ENCODE measurements at regions not wholly inside any gene's neighbourhood (a gene's known extent, or its start where the extent isn't known, plus 50 kb on each side); places are given as distances from the start of the nearest gene placed in this dataset.

DNA sequence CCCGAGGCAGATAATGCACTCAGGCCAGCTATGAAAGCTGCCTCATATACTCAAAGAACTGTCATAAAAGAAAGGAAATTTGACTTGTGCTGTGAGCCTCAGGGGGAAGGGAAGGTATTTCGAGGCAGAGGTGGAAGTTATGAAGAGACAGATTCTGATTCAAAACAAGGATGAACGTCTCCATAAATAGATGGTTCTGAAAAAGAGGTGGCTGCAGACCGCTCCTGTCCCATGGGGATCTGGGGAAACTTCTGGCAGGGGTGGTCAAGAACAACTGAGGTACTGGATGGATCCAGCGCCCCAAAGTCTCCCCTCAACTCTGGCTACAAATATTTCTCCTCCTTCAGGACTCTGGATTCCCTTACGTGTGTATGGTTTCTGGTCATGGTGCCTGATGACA is 168.1 kb upstream of the IRS2 start:
- no peak for TF ChIP-seq POLR2A (IDR thresholded peaks at IDR 0.05)
- TF ChIP-seq, protein P1, sequence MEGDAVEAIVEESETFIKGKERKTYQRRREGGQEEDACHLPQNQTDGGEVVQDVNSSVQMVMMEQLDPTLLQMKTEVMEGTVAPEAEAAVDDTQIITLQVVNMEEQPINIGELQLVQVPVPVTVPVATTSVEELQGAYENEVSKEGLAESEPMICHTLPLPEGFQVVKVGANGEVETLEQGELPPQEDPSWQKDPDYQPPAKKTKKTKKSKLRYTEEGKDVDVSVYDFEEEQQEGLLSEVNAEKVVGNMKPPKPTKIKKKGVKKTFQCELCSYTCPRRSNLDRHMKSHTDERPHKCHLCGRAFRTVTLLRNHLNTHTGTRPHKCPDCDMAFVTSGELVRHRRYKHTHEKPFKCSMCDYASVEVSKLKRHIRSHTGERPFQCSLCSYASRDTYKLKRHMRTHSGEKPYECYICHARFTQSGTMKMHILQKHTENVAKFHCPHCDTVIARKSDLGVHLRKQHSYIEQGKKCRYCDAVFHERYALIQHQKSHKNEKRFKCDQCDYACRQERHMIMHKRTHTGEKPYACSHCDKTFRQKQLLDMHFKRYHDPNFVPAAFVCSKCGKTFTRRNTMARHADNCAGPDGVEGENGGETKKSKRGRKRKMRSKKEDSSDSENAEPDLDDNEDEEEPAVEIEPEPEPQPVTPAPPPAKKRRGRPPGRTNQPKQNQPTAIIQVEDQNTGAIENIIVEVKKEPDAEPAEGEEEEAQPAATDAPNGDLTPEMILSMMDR (IDR thresholded peaks at IDR 0.05), result no peak

All from uterus (tissue), 2 donors.